ENCODE measurements at regions not wholly inside any gene's neighbourhood (a gene's known extent, or its start where the extent isn't known, plus 50 kb on each side); places are given as distances from the start of the nearest gene placed in this dataset.
"Not testable (repeated sequence)": the region's sequence is repeated elsewhere in the genome, so short reads cannot be mapped to it uniquely, and the experiment has no call there.

- no peak for DNase-seq (ENCODE audit: low read depth)
Observed at GRCh38 chr11:134978388-134979088, 566.5 kb upstream of the B3GAT1 start.

GRCh38 chr11:134976551-134976950 lies 564.5 kb upstream of the B3GAT1 start:
- no peak for DNase-seq (ENCODE audit: low read depth)

- DNase-seq (ENCODE audit: low read depth): no peak
Observed at GRCh38 chr11:134975866-134976376, 563.9 kb upstream of the B3GAT1 start.

GRCh38 chr11:134973801-134974200 lies 561.8 kb upstream of the B3GAT1 start:
- DNase-seq (ENCODE audit: low read depth): no peak

GRCh38 chr11:134971381-134971780 lies 559.3 kb upstream of the B3GAT1 start:
- no peak for DNase-seq (ENCODE audit: low read depth)

- DNase-seq (ENCODE audit: low read depth): no peak
Observed at GRCh38 chr11:134967746-134968145, 555.7 kb upstream of the B3GAT1 start.

GRCh38 chr11:134961386-134961785 lies 549.3 kb upstream of the B3GAT1 start:
- not testable (repeated sequence) for DNase-seq (ENCODE audit: low read depth)

GRCh38 chr11:134958870-134959269 lies 546.8 kb upstream of the B3GAT1 start:
- DNase-seq (ENCODE audit: low read depth): no peak

GRCh38 chr11:134958336-134958640 lies 546.2 kb upstream of the B3GAT1 start:
- DNase-seq (ENCODE audit: low read depth): no peak

GRCh38 chr11:134957540-134958335 lies 545.7 kb upstream of the B3GAT1 start:
- DNase-seq (ENCODE audit: low read depth): no peak

- DNase-seq (ENCODE audit: low read depth): no peak
Observed at GRCh38 chr11:134956450-134957210, 544.6 kb upstream of the B3GAT1 start.

GRCh38 chr11:134955970-134956369 lies 543.9 kb upstream of the B3GAT1 start:
- not testable (repeated sequence) for DNase-seq (ENCODE audit: low read depth)

- no peak for DNase-seq (ENCODE audit: low read depth)
Observed at GRCh38 chr11:134955281-134955680, 543.2 kb upstream of the B3GAT1 start.

GRCh38 chr11:134954456-134954855 lies 542.4 kb upstream of the B3GAT1 start:
- DNase-seq (ENCODE audit: low read depth): not testable (repeated sequence)

- not testable (repeated sequence) for DNase-seq (ENCODE audit: low read depth)
Observed at GRCh38 chr11:134953417-134953970, 541.5 kb upstream of the B3GAT1 start.

GRCh38 chr11:134951305-134951700 lies 539.3 kb upstream of the B3GAT1 start:
- no peak for DNase-seq (ENCODE audit: low read depth)

GRCh38 chr11:134950692-134951304 lies 538.8 kb upstream of the B3GAT1 start:
- no peak for DNase-seq (ENCODE audit: low read depth)

- no peak for DNase-seq (ENCODE audit: low read depth)
Observed at GRCh38 chr11:134949121-134950090, 537.4 kb upstream of the B3GAT1 start.

GRCh38 chr11:134947556-134947955 lies 535.5 kb upstream of the B3GAT1 start:
- no peak for DNase-seq (ENCODE audit: low read depth)

- no peak for DNase-seq (ENCODE audit: low read depth)
Observed at GRCh38 chr11:134945993-134946392, 534.0 kb upstream of the B3GAT1 start.

GRCh38 chr11:134944986-134945385 lies 532.9 kb upstream of the B3GAT1 start:
- DNase-seq (ENCODE audit: low read depth): no peak
